Omental fat pad (tissue), 3 donors: ENCODE measurements at regions not wholly inside any gene's neighbourhood (a gene's known extent, or its start where the extent isn't known, plus 50 kb on each side); places are given as distances from the start of the nearest gene placed in this dataset.
"Not testable (repeated sequence)": the region's sequence is repeated elsewhere in the genome, so short reads cannot be mapped to it uniquely, and the experiment has no call there.

Experiments used
- ATAC-seq: fragments of 150-250 bp; one replicate; pipeline ENCODE4 v1.9.1; 2016; ENCODE audit warnings: mild to moderate bottlenecking, moderate library complexity; ENCODE audit not compliant: low FRiP score
- DNase-seq: peaks from one replicate; pipeline ENCODE4 v3.0.0-alpha.2; 2019; ENCODE audit warnings: low spot score
- CTCF ChIP-seq, 3 donors: fragments of 450-650 bp; IDR thresholded peaks; one replicate each; pipeline ENCODE4 v1.5.1; 2016 to 2017; ENCODE audit warnings: antibody characterized with exemption in 3 of 3, mild to moderate bottlenecking in 3 of 3, moderate library complexity in 2 of 3

- TF ChIP-seq CTCF (IDR thresholded peaks at IDR 0.05): no peak
- DNase-seq (no peak), ATAC-seq (no peak)
Observed at GRCh38 chr1:114250683-114251572, 97.3 kb upstream of the SYT6 start.

- DNase-seq (no peak), ATAC-seq (no peak)
- TF ChIP-seq CTCF (IDR thresholded peaks at IDR 0.05): no peak
Observed at GRCh38 chr1:114249691-114250090, 96.0 kb upstream of the SYT6 start.

GRCh38 chr1:114248162-114248561 is 94.5 kb upstream of the SYT6 start:
- TF ChIP-seq CTCF (IDR thresholded peaks at IDR 0.05): no peak
- no peak for ATAC-seq
- no peak for DNase-seq

- not testable (repeated sequence) for DNase-seq, ATAC-seq
Observed at GRCh38 chr1:114242531-114243210, 89.0 kb upstream of the SYT6 start.

GRCh38 chr1:114238053-114238452 is 84.4 kb upstream of the SYT6 start:
- no peak for TF ChIP-seq CTCF (IDR thresholded peaks at IDR 0.05)
- DNase-seq: no peak
- ATAC-seq: no peak

GRCh38 chr1:114236517-114236916 is 82.8 kb upstream of the SYT6 start:
- ATAC-seq (no peak), DNase-seq (no peak)
- no peak for TF ChIP-seq CTCF (IDR thresholded peaks at IDR 0.05)

- no peak for DNase-seq
- no peak for TF ChIP-seq CTCF (IDR thresholded peaks at IDR 0.05)
- no peak for ATAC-seq
Observed at GRCh38 chr1:114235960-114236359, 82.3 kb upstream of the SYT6 start.
